Spleen (tissue), 11 donors: ENCODE measurements at regions not wholly inside any gene's neighbourhood (a gene's known extent, or its start where the extent isn't known, plus 50 kb on each side); places are given as distances from the start of the nearest gene placed in this dataset.

ENCODE experiments used
- DNase-seq: peaks from one replicate; pipeline ENCODE4 v3.0.0-alpha.2; 2020
- H3K27ac ChIP-seq, 8 donors: fragments of 200-600 bp; sonication (generic) in 7 of 8; 1 replicate in 4 of 8; 2 replicates in 4 of 8; pipeline versions ENCODE4 v1.5.0 to v1.8.0; 2016 to 2021; ENCODE audit warnings: inconsistent platforms in 4 of 8, mild to moderate bottlenecking in 4 of 8, moderate library complexity in 1 of 8
- H3K27me3 ChIP-seq, 7 donors: fragments of 200-600 bp; sonication (generic) in 6 of 7; replicated peaks in 1 of 7; 1 replicate in 4 of 7; 2 replicates in 3 of 7; pipeline versions ENCODE4 v1.5.0 to v1.8.0; 2016 to 2021; ENCODE audit warnings: inconsistent platforms in 3 of 7, mild to moderate bottlenecking in 1 of 7
- H3K36me3 ChIP-seq, 6 donors: fragments of 200-600 bp; sonication (generic) in 5 of 6; 1 replicate in 4 of 6; 2 replicates in 2 of 6; pipeline versions ENCODE4 v1.5.0 to v1.8.0; 2016 to 2021; ENCODE audit warnings: inconsistent platforms in 2 of 6
- H3K4me1 ChIP-seq, 6 donors: fragments of 200-600 bp; sonication (generic) in 5 of 6; 1 replicate in 3 of 6; 2 replicates in 3 of 6; pipeline versions ENCODE4 v1.5.0 to v1.8.0; 2016 to 2021; ENCODE audit warnings: inconsistent platforms in 3 of 6
- H3K4me3 ChIP-seq, 8 donors: fragments of 200-600 bp; sonication (generic) in 7 of 8; 1 replicate in 4 of 8; 2 replicates in 4 of 8; pipeline versions ENCODE4 v1.5.0 to v1.8.0; 2016 to 2021; ENCODE audit warnings: inconsistent platforms in 4 of 8, mild to moderate bottlenecking in 4 of 8, moderate library complexity in 2 of 8
- H3K9me3 ChIP-seq, 8 donors: fragments of 200-600 bp; sonication (generic) in 7 of 8; 1 replicate in 4 of 8; 2 replicates in 4 of 8; pipeline versions ENCODE4 v1.5.0 to v1.8.0; 2016 to 2021; ENCODE audit warnings: inconsistent platforms in 4 of 8
- CTCF ChIP-seq, 11 experiments: fragments of 200-600 bp in 7 of 11; fragments of 450-650 bp in 4 of 11; sonication (generic) in 4 of 11; IDR thresholded peaks in 8 of 11; conservative IDR thresholded peaks in 3 of 11; 1 replicate in 7 of 11; 2 replicates in 4 of 11; pipeline versions ENCODE4 v1.4.0 to v1.8.0; 2016 to 2021; ENCODE audit warnings: antibody characterized with exemption in 11 of 11, inconsistent platforms in 4 of 11, mild to moderate bottlenecking in 1 of 11
- POLR2A ChIP-seq, 3 donors: fragments of 450-650 bp; IDR thresholded peaks; one replicate each; pipeline ENCODE4 v1.5.1; 2017; ENCODE audit warnings: antibody characterized with exemption in 3 of 3, mild to moderate bottlenecking in 1 of 3
- POLR2AphosphoS5 ChIP-seq, 3 donors: sonication (generic); formaldehyde crosslinking; IDR thresholded peaks; one replicate each; pipeline ENCODE4 v1.5.1; 2017; ENCODE audit warnings: antibody characterized with exemption in 3 of 3
- WGBS, 5 donors: extraction: QIAGEN DNeasy Blood & Tissue Kit in 3 of 5; methylation state at CpG; one replicate each; pipeline versions ENCODE4 v1.1.5 to v1.1.7; 2013 to 2018; 5-methylcytosine and 5-hydroxymethylcytosine counted together
- intact Hi-C: fragments of 100-400 bp; cut with DNase I; formaldehyde crosslinking; loops from one replicate; pipeline ENCODE4 v1.15.0; 2023; ENCODE audit warnings: low total_unique reads
- donor health status: healthy with polysubstance abuse.
- donor health status: DM: no; HTN: no; CAD: no; lungs with moderate emphysema.
- donor health status: DM: no; HTN: no; CAD: no.
- donor health status: Bipolar disorder and iron deficiency.
- donor health status: healthy.
- donor health status: DM: no; HTN: no; CAD: no.
- donor health status: DM: yes; HTN: yes; CAD: no.

GRCh38 chr2:154608438-154608837, 90.1 kb upstream of the KCNJ3 start:
- Histone ChIP-seq H3K4me3 (no peak overlapping the region), H3K27ac (no peak overlapping the region), H3K36me3 (no peaks in the 10 kb centered on the region), H3K4me1 (no peaks in the 10 kb centered on the region), H3K27me3 (no peaks in the 10 kb centered on the region), H3K9me3 (no peaks in the 10 kb centered on the region)
- TF ChIP-seq POLR2AphosphoS5 (IDR thresholded peaks at IDR 0.05) (no peak), POLR2A (IDR thresholded peaks at IDR 0.05) (no peak), CTCF (IDR thresholded peaks at IDR 0.05 in 8 of 11, conservative IDR thresholded peaks at IDR 0.05 in 3 of 11) (no peak)
- DNase-seq: no peak
- intact Hi-C loops: no loop called here

- no peak overlapping the region for H3K4me3 ChIP-seq
- DNase-seq: no peak
- H3K36me3 ChIP-seq: no peaks in the 10 kb centered on the region
- H3K4me1 ChIP-seq: no peaks in the 10 kb centered on the region
- no peak overlapping the region for H3K27ac ChIP-seq
- no peaks in the 10 kb centered on the region for H3K27me3 ChIP-seq
- intact Hi-C loops: no loop called here
- H3K9me3 ChIP-seq: no peaks in the 10 kb centered on the region
- TF ChIP-seq CTCF (IDR thresholded peaks at IDR 0.05 in 8 of 11, conservative IDR thresholded peaks at IDR 0.05 in 3 of 11) (no peak), POLR2AphosphoS5 (IDR thresholded peaks at IDR 0.05) (no peak), POLR2A (IDR thresholded peaks at IDR 0.05) (no peak)
Measured at GRCh38 chr2:154614906-154615305, 83.6 kb upstream of the KCNJ3 start.

- intact Hi-C loops: no loop called here
- no peaks in the 10 kb centered on the region for H3K9me3 ChIP-seq
- no peak for TF ChIP-seq POLR2A (IDR thresholded peaks at IDR 0.05)
- TF ChIP-seq POLR2AphosphoS5 (IDR thresholded peaks at IDR 0.05): no peak
- TF ChIP-seq CTCF (IDR thresholded peaks at IDR 0.05 in 8 of 11, conservative IDR thresholded peaks at IDR 0.05 in 3 of 11): no peak
- H3K4me3 ChIP-seq: no peak overlapping the region
- H3K36me3 ChIP-seq: no peaks in the 10 kb centered on the region
- no peaks in the 10 kb centered on the region for H3K27me3 ChIP-seq
- 88 to 93% (median 88%) methylated on average over 15 of the region's 15 CpGs for WGBS, 5 donors
- DNase-seq: no peak
- H3K27ac ChIP-seq: no peak overlapping the region
- H3K4me1 ChIP-seq: no peaks in the 10 kb centered on the region
Measured at GRCh38 chr2:154616659-154617058, 81.8 kb upstream of the KCNJ3 start.

- H3K4me1 ChIP-seq: no peaks in the 10 kb centered on the region
- no peak for DNase-seq
- no peak for TF ChIP-seq POLR2AphosphoS5 (IDR thresholded peaks at IDR 0.05)
- no peak for TF ChIP-seq CTCF (IDR thresholded peaks at IDR 0.05 in 8 of 11, conservative IDR thresholded peaks at IDR 0.05 in 3 of 11)
- no peak for TF ChIP-seq POLR2A (IDR thresholded peaks at IDR 0.05)
- no peaks in the 10 kb centered on the region for H3K9me3 ChIP-seq
- WGBS, 5 donors: 75 to 81% (median 80%) methylated on average over 5 of the region's 5 CpGs
- H3K36me3 ChIP-seq: no peaks in the 10 kb centered on the region
- intact Hi-C loops: loop anchor here (10.0 kb wide), 1 partner anchor 694 kb away; no protein-coding TSS in a partner anchor
- no peaks in the 10 kb centered on the region for H3K27me3 ChIP-seq
- no peak overlapping the region for H3K27ac ChIP-seq
- no peak overlapping the region for H3K4me3 ChIP-seq
Measured at GRCh38 chr2:154620471-154620870, 78.0 kb upstream of the KCNJ3 start.
